Mammary epithelial cell (primary cell): ENCODE measurements at regions not wholly inside any gene's neighbourhood (a gene's known extent, or its start where the extent isn't known, plus 50 kb on each side); places are given as distances from the start of the nearest gene placed in this dataset.

Experiments
- CTCF ChIP-seq, 2 donors: IDR thresholded peaks in 1 of 2; conservative IDR thresholded peaks in 1 of 2; 2 replicates each; pipeline ENCODE4 v1.5.1; 2011 to 2012; ENCODE audit warnings: inconsistent platforms in 2 of 2, low read length in 2 of 2, mild to moderate bottlenecking in 2 of 2, control low read depth in 1 of 2, low read depth in 1 of 2; ENCODE audit not compliant: insufficient read depth in 1 of 2; ENCODE audit errors: extremely low read depth in 1 of 2
- EZH2 ChIP-seq: IDR thresholded peaks from 2 replicates; pipeline ENCODE4 v1.6.1; 2012; ENCODE audit warnings: low read length, inconsistent platforms, borderline replicate concordance

DNA sequence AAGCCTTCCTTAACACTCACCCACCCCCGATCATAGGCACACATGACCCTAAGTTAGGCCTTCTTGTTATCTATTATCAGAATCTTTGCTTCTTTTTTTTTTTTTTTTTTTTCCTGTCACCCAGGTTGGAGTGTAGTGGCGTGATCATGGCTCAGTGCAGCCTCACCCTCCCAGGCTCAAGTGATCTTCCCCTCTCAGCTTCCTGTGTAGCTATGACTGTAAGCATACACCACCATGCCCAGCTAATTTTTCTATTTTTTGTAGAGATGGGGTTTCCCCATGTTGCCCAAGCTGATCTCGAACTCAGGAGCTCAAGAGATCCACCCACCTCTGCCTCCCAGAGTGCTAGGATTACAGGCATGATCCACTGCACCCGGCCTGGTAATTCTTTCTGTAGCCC, 328.7 kb downstream of the NR4A2 start:
- no peak for TF ChIP-seq CTCF (conservative IDR thresholded peaks at IDR 0.05 in 1 of 2, IDR thresholded peaks at IDR 0.05 in 1 of 2; ENCODE audit: extremely low read depth in 1 of 2, insufficient read depth in 1 of 2, low read depth in 1 of 2, low read length in 2 of 2)
- no peak for TF ChIP-seq EZH2
